Neural crest cell (in vitro differentiated cells): ENCODE measurements at regions not wholly inside any gene's neighbourhood (a gene's known extent, or its start where the extent isn't known, plus 50 kb on each side); places are given as distances from the start of the nearest gene placed in this dataset.

ENCODE experiments used
- DNase-seq: peaks from one replicate; pipeline ENCODE4 v3.0.0; 2021; ENCODE audit warnings: low read depth, mixed read lengths, low spot score
- H3K27ac Mint-ChIP-seq: one replicate; pipeline ENCODE4 v1.8.0; 2021; ENCODE audit warnings: mild to moderate bottlenecking, mixed read lengths; ENCODE audit not compliant: unreplicated experiment
- H3K27me3 Mint-ChIP-seq: 2 replicates; pipeline ENCODE4 v1.8.0; 2021; ENCODE audit warnings: low read depth, mild to moderate bottlenecking, mixed read lengths
- H3K36me3 Mint-ChIP-seq: 2 replicates; pipeline ENCODE4 v1.8.0; 2021; ENCODE audit warnings: low read depth, mild to moderate bottlenecking, mixed read lengths
- H3K4me1 Mint-ChIP-seq: 2 replicates; pipeline ENCODE4 v1.8.0; 2021; ENCODE audit warnings: mixed read lengths
- H3K4me3 Mint-ChIP-seq: one replicate; pipeline ENCODE4 v1.8.0; 2021; ENCODE audit warnings: mild to moderate bottlenecking, mixed read lengths
- H3K9me3 Mint-ChIP-seq: 2 replicates; pipeline ENCODE4 v1.8.0; 2021; ENCODE audit warnings: mixed read lengths
- CTCF ChIP-seq: fragments of 200-600 bp; sonication (generic); conservative IDR thresholded peaks from 2 replicates; pipeline ENCODE4 v1.5.0; 2021; ENCODE audit warnings: antibody characterized with exemption, mild to moderate bottlenecking

GRCh38 chr11:91776655-91777054 lies 448.0 kb upstream of the FAT3 start:
- peaks cover 8% of the 10 kb centered on the region for H3K9me3 Mint-ChIP-seq
- H3K27ac Mint-ChIP-seq = no peak overlapping the region
- TF ChIP-seq CTCF = no peak
- H3K4me3 Mint-ChIP-seq = no peak overlapping the region
- no peak for DNase-seq
- no peaks in the 10 kb centered on the region for H3K4me1 Mint-ChIP-seq
- no peaks in the 10 kb centered on the region for H3K36me3 Mint-ChIP-seq
- no peaks in the 10 kb centered on the region for H3K27me3 Mint-ChIP-seq

GRCh38 chr11:91773090-91773489 lies 451.5 kb upstream of the FAT3 start:
- no peaks in the 10 kb centered on the region for H3K4me1 Mint-ChIP-seq
- DNase-seq = no peak
- peaks cover 8% of the 10 kb centered on the region for H3K9me3 Mint-ChIP-seq
- no peaks in the 10 kb centered on the region for H3K27me3 Mint-ChIP-seq
- H3K36me3 Mint-ChIP-seq = no peaks in the 10 kb centered on the region
- no peak for TF ChIP-seq CTCF
- H3K27ac Mint-ChIP-seq = no peak overlapping the region
- no peak overlapping the region for H3K4me3 Mint-ChIP-seq

GRCh38 chr11:91771961-91772360 lies 452.7 kb upstream of the FAT3 start:
- no peak for TF ChIP-seq CTCF
- Mint-ChIP-seq H3K9me3 (peaks cover 4% of the 10 kb centered on the region), H3K4me1 (no peaks in the 10 kb centered on the region), H3K27me3 (no peaks in the 10 kb centered on the region), H3K27ac (no peak overlapping the region), H3K4me3 (no peak overlapping the region), H3K36me3 (no peaks in the 10 kb centered on the region)
- DNase-seq = no peak

GRCh38 chr11:91768783-91769182 lies 455.8 kb upstream of the FAT3 start:
- Mint-ChIP-seq H3K27me3 (no peaks in the 10 kb centered on the region), H3K9me3 (peaks cover under 1% of the 10 kb centered on the region), H3K36me3 (no peaks in the 10 kb centered on the region), H3K27ac (no peak overlapping the region), H3K4me3 (no peak overlapping the region), H3K4me1 (no peaks in the 10 kb centered on the region)
- no peak for DNase-seq
- no peak for TF ChIP-seq CTCF

- DNase-seq = no peak
- Mint-ChIP-seq H3K4me1 (no peaks in the 10 kb centered on the region), H3K27me3 (no peaks in the 10 kb centered on the region), H3K4me3 (no peak overlapping the region), H3K36me3 (no peaks in the 10 kb centered on the region), H3K27ac (no peak overlapping the region), H3K9me3 (no peaks in the 10 kb centered on the region)
- TF ChIP-seq CTCF = no peak
Observed at GRCh38 chr11:91763331-91763730, 461.3 kb upstream of the FAT3 start.

GRCh38 chr11:91761406-91762025 lies 463.1 kb upstream of the FAT3 start:
- Mint-ChIP-seq H3K9me3 (no peaks in the 10 kb centered on the region), H3K27ac (no peak overlapping the region), H3K4me1 (no peaks in the 10 kb centered on the region), H3K27me3 (no peaks in the 10 kb centered on the region), H3K4me3 (no peak overlapping the region), H3K36me3 (no peaks in the 10 kb centered on the region)
- no peak for TF ChIP-seq CTCF
- DNase-seq = no peak
